GM23338 (cell line): ENCODE measurements at regions not wholly inside any gene's neighbourhood (a gene's known extent, or its start where the extent isn't known, plus 50 kb on each side); places are given as distances from the start of the nearest gene placed in this dataset.

Source experiments
- ATAC-seq: fragments of 200-7000 bp; cut with Tn5 transposase; 3 replicates; pipeline ENCODE4 v1.9.1; 2020
- DNase-seq: peaks from one replicate; pipeline ENCODE4 v3.0.0-alpha.2; 2015; ENCODE audit warnings: low spot score
- H2AFZ ChIP-seq: fragments of 200-600 bp; sonication (generic); 2 replicates; pipeline ENCODE4 v1.8.0; 2016; ENCODE audit warnings: antibody characterized with exemption, mild to moderate bottlenecking, moderate library complexity
- H3F3A ChIP-seq: fragments of 200-600 bp; sonication (generic); replicated peaks from 2 replicates; pipeline ENCODE4 v1.8.0; 2017; ENCODE audit warnings: antibody characterized with exemption, mixed run types, low read depth
- H3K27ac ChIP-seq: fragments of 200-600 bp; sonication (generic); 2 replicates; pipeline ENCODE4 v1.6.1; 2016; ENCODE audit warnings: low read depth
- H3K27me3 ChIP-seq: fragments of 200-600 bp; sonication (generic); 2 replicates; pipeline ENCODE4 v1.8.0; 2016; ENCODE audit warnings: mild to moderate bottlenecking, mixed run types, moderate library complexity; ENCODE audit not compliant: insufficient read depth
- H3K36me3 ChIP-seq: fragments of 200-600 bp; sonication (generic); 2 replicates; pipeline ENCODE4 v1.8.0; 2016; ENCODE audit warnings: mild to moderate bottlenecking; ENCODE audit not compliant: insufficient read depth
- H3K4me1 ChIP-seq: fragments of 200-600 bp; sonication (generic); 2 replicates; pipeline ENCODE4 v1.8.0; 2016; ENCODE audit warnings: mild to moderate bottlenecking, moderate library complexity; ENCODE audit not compliant: insufficient read depth
- H3K4me2 ChIP-seq: fragments of 200-600 bp; sonication (generic); 2 replicates; pipeline ENCODE4 v1.7.1; 2017; ENCODE audit warnings: mixed run types
- H3K4me3 ChIP-seq: fragments of 200-600 bp; sonication (generic); 2 replicates; pipeline ENCODE4 v1.6.1; 2016; ENCODE audit warnings: mixed run types
- H3K79me2 ChIP-seq: fragments of 200-600 bp; sonication (generic); replicated peaks from 2 replicates; pipeline ENCODE4 v1.8.0; 2017; ENCODE audit warnings: mild to moderate bottlenecking; ENCODE audit not compliant: insufficient read depth
- H3K9me2 ChIP-seq: fragments of 200-600 bp; sonication (generic); 2 replicates; pipeline ENCODE4 v1.8.0; 2017; ENCODE audit not compliant: insufficient read depth
- H4K20me1 ChIP-seq: fragments of 200-600 bp; sonication (generic); replicated peaks from 2 replicates; pipeline ENCODE4 v1.8.0; 2017; ENCODE audit warnings: mild to moderate bottlenecking; ENCODE audit not compliant: insufficient read depth
- H3K27ac Mint-ChIP-seq: 2 replicates; pipeline ENCODE4 v1.8.0; 2020; ENCODE audit warnings: inconsistent platforms, mild to moderate bottlenecking, moderate library complexity, mixed read lengths
- H3K27me3 Mint-ChIP-seq: 3 replicates; pipeline ENCODE4 v1.8.0; 2022; ENCODE audit warnings: low read depth, mild to moderate bottlenecking, moderate library complexity, mixed read lengths, inconsistent platforms; ENCODE audit not compliant: insufficient read depth, poor library complexity
- H3K36me3 Mint-ChIP-seq: 3 replicates; pipeline ENCODE4 v1.8.0; 2021; ENCODE audit warnings: low read depth, mild to moderate bottlenecking, inconsistent platforms, moderate library complexity, mixed read lengths
- H3K4me1 Mint-ChIP-seq: 3 replicates; pipeline ENCODE4 v1.8.0; 2020; ENCODE audit warnings: mild to moderate bottlenecking, inconsistent platforms, mixed read lengths
- H3K4me3 Mint-ChIP-seq: 3 replicates; pipeline ENCODE4 v1.8.0; 2021; ENCODE audit warnings: moderate library complexity, mild to moderate bottlenecking, inconsistent platforms, mixed read lengths
- H3K9me3 Mint-ChIP-seq: 3 replicates; pipeline ENCODE4 v1.8.0; 2020; ENCODE audit warnings: moderate library complexity, mild to moderate bottlenecking, inconsistent platforms, mixed read lengths
- CREB1 ChIP-seq: fragments of 250-450 bp; sonication (Bioruptor Pico); IDR thresholded peaks from 2 replicates; pipeline ENCODE4 v1.5.0; 2020; ENCODE audit warnings: low read depth, mild to moderate bottlenecking, moderate library complexity
- EZH2 ChIP-seq: fragments of 200-600 bp; sonication (generic); IDR thresholded peaks from one replicate; pipeline ENCODE4 v1.8.0; 2017; ENCODE audit warnings: antibody characterized with exemption, mild to moderate bottlenecking, low read depth; ENCODE audit not compliant: unreplicated experiment
- JUNB ChIP-seq: IDR thresholded peaks from one replicate; pipeline ENCODE4 v1.6.1; 2016; ENCODE audit warnings: antibody characterized with exemption; ENCODE audit not compliant: unreplicated experiment
- POLR2AphosphoS5 ChIP-seq: IDR thresholded peaks from 2 replicates; pipeline ENCODE4 v1.6.1; 2016; ENCODE audit warnings: antibody characterized with exemption, low read depth
- ZNF331 ChIP-seq: fragments of 250-450 bp; sonication (Bioruptor Pico); IDR thresholded peaks from 2 replicates; pipeline ENCODE4 v1.5.0; 2020; ENCODE audit warnings: low read depth, mild to moderate bottlenecking, moderate library complexity
- TF ChIP-seq, protein P1 (sequence below): IDR thresholded peaks from 2 replicates; pipeline ENCODE4 v1.6.1; 2016; ENCODE audit warnings: antibody characterized with exemption
- TF ChIP-seq, protein P2 (sequence below), 2 experiments: fragments of 200-600 bp in 1 of 2; sonication (generic) in 1 of 2; conservative IDR thresholded peaks; 2 replicates each; pipeline versions ENCODE4 v1.5.1 to v1.6.1; 2016 to 2017; ENCODE audit warnings: antibody characterized with exemption in 2 of 2, low read depth in 2 of 2, mild to moderate bottlenecking in 2 of 2, moderate library complexity in 1 of 2
- TF ChIP-seq, protein P3 (sequence below): fragments of 250-450 bp; sonication (Bioruptor Pico); IDR thresholded peaks from 2 replicates; pipeline ENCODE4 v1.5.0; 2020; ENCODE audit warnings: mild to moderate bottlenecking, moderate library complexity

DNA sequence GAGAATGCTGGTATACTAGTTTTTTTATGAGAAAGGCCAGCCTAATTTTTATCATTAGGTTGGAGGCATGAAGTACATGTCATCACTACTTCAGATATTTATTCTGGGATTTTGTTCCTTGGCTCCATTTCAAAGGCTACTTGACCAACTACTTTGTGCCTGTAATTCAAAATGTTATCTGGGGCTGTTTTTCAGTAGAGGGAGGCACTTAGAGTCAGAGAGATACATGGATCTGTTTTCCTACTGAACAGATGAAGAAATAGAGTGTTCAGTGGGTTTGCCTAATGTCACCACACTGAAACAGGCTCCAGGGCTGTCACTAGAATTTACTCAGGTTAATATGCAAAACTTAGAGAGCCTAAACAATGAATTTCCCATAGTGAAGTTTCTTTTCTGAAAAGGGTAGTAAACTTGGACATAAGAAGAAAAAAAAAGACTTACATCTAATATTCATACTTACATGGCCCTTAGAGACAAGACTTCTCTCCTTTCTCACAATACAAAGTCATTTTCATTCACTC, 127.3 kb upstream of the ITGB1 start:
- Histone ChIP-seq H3K4me3 (no peak overlapping the region), H3K36me3 (no peaks in the 10 kb centered on the region), H3K4me1 (peaks cover 21% of the 10 kb centered on the region), H3F3A (no peaks in the 10 kb centered on the region), H3K9me2 (peaks cover 5% of the 10 kb centered on the region), H4K20me1 (no peaks in the 10 kb centered on the region), H3K4me2 (no peak overlapping the region), H2AFZ (no peak overlapping the region), H3K27me3 (no peaks in the 10 kb centered on the region), H3K27ac (no peak overlapping the region), H3K79me2 (no peaks in the 10 kb centered on the region)
- Mint-ChIP-seq H3K27ac (no peak overlapping the region), H3K36me3 (no peaks in the 10 kb centered on the region), H3K9me3 (peaks cover 3% of the 10 kb centered on the region; the same call in 1 of the 3 replicates), H3K4me3 (no peak overlapping the region), H3K4me1 (peaks cover 18% of the 10 kb centered on the region), H3K27me3 (no peaks in the 10 kb centered on the region)
- TF ChIP-seq, protein P1, sequence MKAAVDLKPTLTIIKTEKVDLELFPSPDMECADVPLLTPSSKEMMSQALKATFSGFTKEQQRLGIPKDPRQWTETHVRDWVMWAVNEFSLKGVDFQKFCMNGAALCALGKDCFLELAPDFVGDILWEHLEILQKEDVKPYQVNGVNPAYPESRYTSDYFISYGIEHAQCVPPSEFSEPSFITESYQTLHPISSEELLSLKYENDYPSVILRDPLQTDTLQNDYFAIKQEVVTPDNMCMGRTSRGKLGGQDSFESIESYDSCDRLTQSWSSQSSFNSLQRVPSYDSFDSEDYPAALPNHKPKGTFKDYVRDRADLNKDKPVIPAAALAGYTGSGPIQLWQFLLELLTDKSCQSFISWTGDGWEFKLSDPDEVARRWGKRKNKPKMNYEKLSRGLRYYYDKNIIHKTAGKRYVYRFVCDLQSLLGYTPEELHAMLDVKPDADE: no peak
- TF ChIP-seq EZH2 (no peak), POLR2AphosphoS5 (no peak), ZNF331 (no peak), CREB1 (CRISPR knock-in tag) (no peak), JUNB (no peak)
- TF ChIP-seq, protein P2, sequence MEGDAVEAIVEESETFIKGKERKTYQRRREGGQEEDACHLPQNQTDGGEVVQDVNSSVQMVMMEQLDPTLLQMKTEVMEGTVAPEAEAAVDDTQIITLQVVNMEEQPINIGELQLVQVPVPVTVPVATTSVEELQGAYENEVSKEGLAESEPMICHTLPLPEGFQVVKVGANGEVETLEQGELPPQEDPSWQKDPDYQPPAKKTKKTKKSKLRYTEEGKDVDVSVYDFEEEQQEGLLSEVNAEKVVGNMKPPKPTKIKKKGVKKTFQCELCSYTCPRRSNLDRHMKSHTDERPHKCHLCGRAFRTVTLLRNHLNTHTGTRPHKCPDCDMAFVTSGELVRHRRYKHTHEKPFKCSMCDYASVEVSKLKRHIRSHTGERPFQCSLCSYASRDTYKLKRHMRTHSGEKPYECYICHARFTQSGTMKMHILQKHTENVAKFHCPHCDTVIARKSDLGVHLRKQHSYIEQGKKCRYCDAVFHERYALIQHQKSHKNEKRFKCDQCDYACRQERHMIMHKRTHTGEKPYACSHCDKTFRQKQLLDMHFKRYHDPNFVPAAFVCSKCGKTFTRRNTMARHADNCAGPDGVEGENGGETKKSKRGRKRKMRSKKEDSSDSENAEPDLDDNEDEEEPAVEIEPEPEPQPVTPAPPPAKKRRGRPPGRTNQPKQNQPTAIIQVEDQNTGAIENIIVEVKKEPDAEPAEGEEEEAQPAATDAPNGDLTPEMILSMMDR (conservative IDR thresholded peaks at IDR 0.05; ENCODE audit: low read depth in 2 of 2): no peak
- TF ChIP-seq, protein P3, sequence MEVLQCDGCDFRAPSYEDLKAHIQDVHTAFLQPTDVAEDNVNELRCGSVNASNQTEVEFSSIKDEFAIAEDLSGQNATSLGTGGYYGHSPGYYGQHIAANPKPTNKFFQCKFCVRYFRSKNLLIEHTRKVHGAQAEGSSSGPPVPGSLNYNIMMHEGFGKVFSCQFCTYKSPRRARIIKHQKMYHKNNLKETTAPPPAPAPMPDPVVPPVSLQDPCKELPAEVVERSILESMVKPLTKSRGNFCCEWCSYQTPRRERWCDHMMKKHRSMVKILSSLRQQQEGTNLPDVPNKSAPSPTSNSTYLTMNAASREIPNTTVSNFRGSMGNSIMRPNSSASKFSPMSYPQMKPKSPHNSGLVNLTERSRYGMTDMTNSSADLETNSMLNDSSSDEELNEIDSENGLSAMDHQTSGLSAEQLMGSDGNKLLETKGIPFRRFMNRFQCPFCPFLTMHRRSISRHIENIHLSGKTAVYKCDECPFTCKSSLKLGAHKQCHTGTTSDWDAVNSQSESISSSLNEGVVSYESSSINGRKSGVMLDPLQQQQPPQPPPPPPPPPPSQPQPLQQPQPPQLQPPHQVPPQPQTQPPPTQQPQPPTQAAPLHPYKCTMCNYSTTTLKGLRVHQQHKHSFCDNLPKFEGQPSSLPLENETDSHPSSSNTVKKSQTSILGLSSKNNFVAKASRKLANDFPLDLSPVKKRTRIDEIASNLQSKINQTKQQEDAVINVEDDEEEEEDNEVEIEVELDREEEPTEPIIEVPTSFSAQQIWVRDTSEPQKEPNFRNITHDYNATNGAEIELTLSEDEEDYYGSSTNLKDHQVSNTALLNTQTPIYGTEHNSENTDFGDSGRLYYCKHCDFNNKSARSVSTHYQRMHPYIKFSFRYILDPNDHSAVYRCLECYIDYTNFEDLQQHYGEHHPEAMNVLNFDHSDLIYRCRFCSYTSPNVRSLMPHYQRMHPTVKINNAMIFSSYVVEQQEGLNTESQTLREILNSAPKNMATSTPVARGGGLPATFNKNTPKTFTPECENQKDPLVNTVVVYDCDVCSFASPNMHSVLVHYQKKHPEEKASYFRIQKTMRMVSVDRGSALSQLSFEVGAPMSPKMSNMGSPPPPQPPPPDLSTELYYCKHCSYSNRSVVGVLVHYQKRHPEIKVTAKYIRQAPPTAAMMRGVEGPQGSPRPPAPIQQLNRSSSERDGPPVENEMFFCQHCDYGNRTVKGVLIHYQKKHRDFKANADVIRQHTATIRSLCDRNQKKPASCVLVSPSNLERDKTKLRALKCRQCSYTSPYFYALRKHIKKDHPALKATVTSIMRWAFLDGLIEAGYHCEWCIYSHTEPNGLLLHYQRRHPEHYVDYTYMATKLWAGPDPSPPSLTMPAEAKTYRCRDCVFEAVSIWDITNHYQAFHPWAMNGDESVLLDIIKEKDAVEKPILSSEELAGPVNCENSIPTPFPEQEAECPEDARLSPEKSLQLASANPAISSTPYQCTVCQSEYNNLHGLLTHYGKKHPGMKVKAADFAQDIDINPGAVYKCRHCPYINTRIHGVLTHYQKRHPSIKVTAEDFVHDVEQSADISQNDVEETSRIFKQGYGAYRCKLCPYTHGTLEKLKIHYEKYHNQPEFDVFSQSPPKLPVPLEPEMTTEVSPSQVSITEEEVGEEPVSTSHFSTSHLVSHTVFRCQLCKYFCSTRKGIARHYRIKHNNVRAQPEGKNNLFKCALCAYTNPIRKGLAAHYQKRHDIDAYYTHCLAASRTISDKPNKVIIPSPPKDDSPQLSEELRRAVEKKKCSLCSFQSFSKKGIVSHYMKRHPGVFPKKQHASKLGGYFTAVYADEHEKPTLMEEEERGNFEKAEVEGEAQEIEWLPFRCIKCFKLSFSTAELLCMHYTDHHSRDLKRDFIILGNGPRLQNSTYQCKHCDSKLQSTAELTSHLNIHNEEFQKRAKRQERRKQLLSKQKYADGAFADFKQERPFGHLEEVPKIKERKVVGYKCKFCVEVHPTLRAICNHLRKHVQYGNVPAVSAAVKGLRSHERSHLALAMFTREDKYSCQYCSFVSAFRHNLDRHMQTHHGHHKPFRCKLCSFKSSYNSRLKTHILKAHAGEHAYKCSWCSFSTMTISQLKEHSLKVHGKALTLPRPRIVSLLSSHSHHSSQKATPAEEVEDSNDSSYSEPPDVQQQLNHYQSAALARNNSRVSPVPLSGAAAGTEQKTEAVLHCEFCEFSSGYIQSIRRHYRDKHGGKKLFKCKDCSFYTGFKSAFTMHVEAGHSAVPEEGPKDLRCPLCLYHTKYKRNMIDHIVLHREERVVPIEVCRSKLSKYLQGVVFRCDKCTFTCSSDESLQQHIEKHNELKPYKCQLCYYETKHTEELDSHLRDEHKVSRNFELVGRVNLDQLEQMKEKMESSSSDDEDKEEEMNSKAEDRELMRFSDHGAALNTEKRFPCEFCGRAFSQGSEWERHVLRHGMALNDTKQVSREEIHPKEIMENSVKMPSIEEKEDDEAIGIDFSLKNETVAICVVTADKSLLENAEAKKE (CRISPR knock-in tag): no peak
- no peak for ATAC-seq
- no peak for DNase-seq
